SKM-1 treated with dmso at 0.1 percent for 144 hours (cell line): ENCODE measurements at regions not wholly inside any gene's neighbourhood (a gene's known extent, or its start where the extent isn't known, plus 50 kb on each side); places are given as distances from the start of the nearest gene placed in this dataset.

Experiments
- DNase-seq: peaks from one replicate; lab custom pipeline; 2025; ENCODE audit not compliant: unreplicated experiment; lab: John Stamatoyannopoulos, UW

DNA sequence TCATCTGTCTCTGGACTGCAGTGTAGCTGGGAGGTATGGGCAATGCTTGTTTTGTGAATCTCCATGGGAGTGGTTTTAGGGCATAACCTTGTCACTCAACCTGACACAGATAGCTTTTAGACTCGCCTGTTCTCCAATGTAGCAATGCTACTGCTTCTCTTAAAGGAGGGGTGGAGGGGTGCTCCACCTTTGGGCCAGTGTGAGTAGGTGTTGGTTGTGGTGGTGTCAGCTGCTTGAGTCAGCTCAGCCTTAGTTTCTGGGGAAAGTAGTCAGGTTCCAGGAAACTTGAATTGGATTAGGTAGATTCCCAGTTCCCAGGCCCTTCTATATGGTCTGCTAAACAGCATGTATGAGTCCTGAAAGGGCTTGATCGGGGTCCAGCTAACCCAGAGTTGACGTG lies 91.1 kb upstream of the PLPPR1 start:
- no peak for DNase-seq

DNA sequence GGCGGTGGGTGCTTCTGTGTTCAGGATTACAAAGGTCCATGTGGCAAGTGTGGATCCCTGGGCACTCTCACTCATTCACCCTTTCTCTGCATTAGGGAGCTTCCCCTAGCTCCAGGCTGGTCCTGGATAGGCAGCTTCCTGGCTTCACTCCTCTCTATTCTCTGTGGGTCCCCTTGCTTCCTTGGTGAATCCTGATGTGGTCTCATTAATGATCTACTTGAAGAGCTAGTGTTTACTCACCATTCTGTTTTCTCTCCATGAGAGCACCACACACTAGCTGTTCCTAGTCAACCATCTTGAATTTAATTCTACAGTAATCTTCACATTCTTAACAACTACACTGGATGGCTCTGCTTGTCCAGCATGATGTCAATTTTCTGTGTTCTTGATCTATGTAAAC lies 90.0 kb upstream of the PLPPR1 start:
- no peak for DNase-seq

DNA sequence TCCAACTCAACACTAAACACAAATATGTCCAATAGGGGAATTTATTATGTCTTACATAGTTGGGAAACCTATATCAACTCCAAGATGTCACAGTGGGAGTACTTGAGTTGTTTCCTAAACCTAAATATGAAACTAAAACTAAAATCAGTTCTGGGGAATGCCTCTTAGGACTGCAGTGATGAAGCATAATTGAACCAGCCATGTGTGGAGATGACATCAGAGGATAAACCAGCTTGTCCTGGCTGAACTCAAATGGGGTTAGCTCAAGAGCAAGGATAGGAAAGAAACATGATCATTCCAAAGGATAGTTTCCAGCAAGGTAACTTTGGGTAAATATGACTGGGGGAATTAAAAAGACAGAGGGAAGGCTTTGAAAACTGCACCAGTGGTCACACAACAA lies 88.9 kb upstream of the PLPPR1 start:
- DNase-seq: no peak

DNA sequence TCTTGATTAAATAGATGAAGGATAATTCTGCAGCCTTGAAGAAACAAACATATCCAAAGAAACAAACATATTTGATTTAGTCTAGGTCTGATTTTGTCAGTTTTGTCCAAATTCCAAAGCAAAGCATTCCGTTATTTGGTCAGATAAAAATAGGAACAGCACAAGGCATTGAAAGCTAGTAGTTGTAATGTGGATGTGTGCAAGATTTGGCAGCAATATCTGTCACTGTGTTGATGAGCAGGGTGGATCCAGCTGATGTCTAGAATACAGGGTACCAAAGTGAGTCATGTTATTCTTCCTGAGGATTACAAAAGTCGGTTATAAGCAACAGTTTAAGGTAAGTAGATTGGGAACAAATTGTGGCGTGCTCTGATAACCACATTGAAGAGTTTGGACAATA lies 69.3 kb upstream of the PLPPR1 start:
- DNase-seq: no peak
